ENCODE measurements at regions not wholly inside any gene's neighbourhood (a gene's known extent, or its start where the extent isn't known, plus 50 kb on each side); places are given as distances from the start of the nearest gene placed in this dataset.

DNA sequence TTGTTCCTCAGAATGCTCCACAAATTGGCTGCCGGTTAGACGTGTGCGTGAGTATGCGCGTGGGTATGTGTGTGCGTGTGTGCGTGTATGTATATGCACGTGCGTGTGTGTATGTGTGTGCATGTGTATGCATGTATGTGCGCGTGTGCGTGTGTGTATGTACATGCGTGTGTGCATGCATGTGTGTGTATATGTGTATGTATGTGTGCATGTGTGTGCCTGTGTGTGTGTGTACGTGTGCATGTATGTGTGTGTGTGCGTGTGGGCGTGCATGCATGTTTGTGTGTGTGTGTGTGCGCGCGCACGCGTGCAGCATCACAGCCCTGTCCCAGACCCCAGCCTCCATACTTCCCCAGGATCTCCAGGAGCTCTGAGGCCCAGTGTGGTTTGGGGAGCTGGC lies 183.1 kb upstream of the IER5L start:
- Histone ChIP-seq H2AK9ac (replicated peaks; ENCODE audit: low read depth, low read length, poor library complexity) (no peak overlapping the region), H3K9me1 (ENCODE audit: insufficient read depth, low read length) (peaks cover 3% of the 10 kb centered on the region; the same call in 1 of the 2 replicates), H3K18ac (ENCODE audit: low read depth, low read length) (no peak overlapping the region), H2BK15ac (ENCODE audit: low read depth, low read length) (no peak overlapping the region), H3K4me1 (ENCODE audit: control insufficient read depth, insufficient read depth, low read length) (no peaks in the 10 kb centered on the region), H2BK5ac (ENCODE audit: low read depth, low read length, poor library complexity, severe bottlenecking) (no peak overlapping the region), H4K5ac (ENCODE audit: low read depth, low read length) (no peak overlapping the region), H3K23ac (ENCODE audit: low read depth, low read length) (no peak overlapping the region), H3K27me3 (ENCODE audit: control insufficient read depth, insufficient read depth, low read length) (no peaks in the 10 kb centered on the region), H3K4me2 (ENCODE audit: low read depth, low read length) (no peak overlapping the region), H3K27ac (ENCODE audit: insufficient read depth, low read length) (no peak overlapping the region), H4K8ac (ENCODE audit: low read depth in 2 of 2, low read length in 2 of 2) (no peak overlapping the region), H4K91ac (ENCODE audit: insufficient read depth, low read depth, low read length) (no peak overlapping the region), H3K9ac (ENCODE audit: low read depth, low read length) (no peak overlapping the region), H2AK5ac (ENCODE audit: low read depth, low read length) (no peak overlapping the region; the same call in 1 of the 2 replicates), H3K4me3 (ENCODE audit: insufficient read depth, low read depth, low read length) (no peak overlapping the region), H4K20me1 (ENCODE audit: insufficient read depth, low read length) (no peaks in the 10 kb centered on the region), H3K4ac (ENCODE audit: low read depth, low read length) (no peak overlapping the region), H2BK120ac (ENCODE audit: low read depth, low read length) (no peak overlapping the region), H3K79me1 (ENCODE audit: low read depth in 1 of 2, low read length in 2 of 2) (no peaks in the 10 kb centered on the region), H2BK20ac (ENCODE audit: low read depth, low read length) (no peak overlapping the region), H3K14ac (replicated peaks; ENCODE audit: low read depth, low read length) (no peak overlapping the region; the same call in 1 of the 2 replicates), H3K36me3 (ENCODE audit: control insufficient read depth, insufficient read depth, low read length) (no peaks in the 10 kb centered on the region), H2AFZ (replicated peaks; ENCODE audit: low read length, poor library complexity) (no peak overlapping the region), H3K56ac (ENCODE audit: extremely low read depth, insufficient read depth, low read length) (no peak overlapping the region), H3K9me3 (ENCODE audit: control insufficient read depth, insufficient read depth, low read length) (no peaks in the 10 kb centered on the region; the same call in 1 of the 2 replicates)
- WGBS, 2 experiments (ENCODE audit: extremely low coverage in 2 of 2, insufficient read length in 1 of 2), result 94% methylated on average over 11 of the region's 21 CpGs; no CpG with 5 or more reads in 1 of the 2 experiments
- dilution Hi-C loops (cut with HindIII; ENCODE audit: low sequenced_read_pairs, unreplicated experiment) (no loop called here), in situ Hi-C loops (cut with MboI; ENCODE audit: low sequenced_read_pairs) (no loop called here), intact Hi-C loops (cut with micrococcal nuclease) (no loop called here)
- CTCF ChIA-PET, result no interaction called here
- TF ChIP-seq NFE2L2 (IDR thresholded peaks at IDR 0.05; ENCODE audit: low read depth, low read length) (no peak), MAZ (IDR thresholded peaks at IDR 0.05; ENCODE audit: borderline replicate concordance, low read depth, low read length) (no peak), CEBPB (IDR thresholded peaks at IDR 0.05; ENCODE audit: low read depth, low read length) (no peak), FOS (IDR thresholded peaks at IDR 0.05; ENCODE audit: low read depth, low read length) (no peak), RCOR1 (IDR thresholded peaks at IDR 0.05; ENCODE audit: insufficient replicate concordance, low read length) (no peak), SMC3 (IDR thresholded peaks at IDR 0.05; ENCODE audit: low read depth, low read length) (no peak), RFX5 (IDR thresholded peaks at IDR 0.05; ENCODE audit: low read depth, low read length) (no peak)
- TF ChIP-seq, protein P1, sequence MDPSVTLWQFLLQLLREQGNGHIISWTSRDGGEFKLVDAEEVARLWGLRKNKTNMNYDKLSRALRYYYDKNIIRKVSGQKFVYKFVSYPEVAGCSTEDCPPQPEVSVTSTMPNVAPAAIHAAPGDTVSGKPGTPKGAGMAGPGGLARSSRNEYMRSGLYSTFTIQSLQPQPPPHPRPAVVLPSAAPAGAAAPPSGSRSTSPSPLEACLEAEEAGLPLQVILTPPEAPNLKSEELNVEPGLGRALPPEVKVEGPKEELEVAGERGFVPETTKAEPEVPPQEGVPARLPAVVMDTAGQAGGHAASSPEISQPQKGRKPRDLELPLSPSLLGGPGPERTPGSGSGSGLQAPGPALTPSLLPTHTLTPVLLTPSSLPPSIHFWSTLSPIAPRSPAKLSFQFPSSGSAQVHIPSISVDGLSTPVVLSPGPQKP (IDR thresholded peaks at IDR 0.05; ENCODE audit: borderline replicate concordance, low read depth, low read length), result no peak
- POLR2A ChIA-PET (ENCODE audit: unreplicated experiment), result no interaction called here
- no peak for ATAC-seq (ENCODE audit: low read depth)
- no peak for DNase-seq
- no TSS peak for BruUV-seq (replicated peaks)
